Caki2 (cell line): ENCODE measurements at regions not wholly inside any gene's neighbourhood (a gene's known extent, or its start where the extent isn't known, plus 50 kb on each side); places are given as distances from the start of the nearest gene placed in this dataset.
A peak's percentile ranks its signal among the peaks of the same experiment; 100 is the strongest.

Source experiments
- DNase-seq: peaks from one replicate; pipeline ENCODE4 v3.0.0-alpha.2; 2015; ENCODE audit warnings: low read depth
- in situ Hi-C: cut with HindIII; loops from 2 replicates; pipeline ENCODE4 v1.10.0; 2016; ENCODE audit warnings: low sequenced_read_pairs, low pct_unique_long_range_greater_than_20kb, mixed read lengths

DNA sequence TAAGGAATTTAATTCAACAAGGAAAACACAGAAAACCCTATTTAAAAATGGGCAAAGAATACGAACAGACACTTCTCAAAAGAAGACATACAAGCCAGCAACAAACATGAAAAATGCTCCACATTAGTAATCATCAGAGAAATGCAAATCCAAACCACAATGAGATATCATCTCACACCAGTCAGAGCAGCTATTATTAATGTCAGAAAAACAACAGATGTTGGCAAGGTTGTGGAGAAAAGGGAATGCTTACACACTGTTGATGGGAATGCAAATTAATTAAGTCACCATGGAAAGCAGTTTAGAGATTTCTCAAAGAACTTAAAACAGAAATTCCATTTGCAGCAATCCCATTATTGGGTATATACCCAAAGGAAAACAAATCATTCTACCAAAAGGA lies 55.2 kb downstream of the GCC1 start:
- DNase-seq = no peak
- in situ Hi-C loops = no loop called here

DNA sequence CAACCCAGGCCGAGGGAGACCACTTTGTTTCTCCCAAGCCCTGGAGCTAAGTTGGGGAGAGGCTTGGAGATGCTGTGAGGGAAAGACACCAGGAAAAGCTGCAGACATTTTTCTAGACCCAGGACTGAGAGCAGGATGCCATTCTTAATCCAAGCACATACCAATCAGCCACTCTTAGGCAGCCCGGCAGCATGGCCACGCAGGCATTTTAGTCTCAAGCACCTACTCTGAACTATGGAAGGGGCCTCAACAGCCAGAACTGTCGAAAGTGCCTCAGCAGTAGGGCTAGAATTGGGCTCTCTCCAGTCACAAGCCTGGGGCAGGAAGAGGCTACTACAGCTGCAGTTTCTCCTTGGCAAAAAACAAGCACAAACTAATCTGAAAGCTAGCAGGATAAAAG lies 57.8 kb downstream of the GCC1 start:
- in situ Hi-C loops = no loop called here
- no peak for DNase-seq

DNA sequence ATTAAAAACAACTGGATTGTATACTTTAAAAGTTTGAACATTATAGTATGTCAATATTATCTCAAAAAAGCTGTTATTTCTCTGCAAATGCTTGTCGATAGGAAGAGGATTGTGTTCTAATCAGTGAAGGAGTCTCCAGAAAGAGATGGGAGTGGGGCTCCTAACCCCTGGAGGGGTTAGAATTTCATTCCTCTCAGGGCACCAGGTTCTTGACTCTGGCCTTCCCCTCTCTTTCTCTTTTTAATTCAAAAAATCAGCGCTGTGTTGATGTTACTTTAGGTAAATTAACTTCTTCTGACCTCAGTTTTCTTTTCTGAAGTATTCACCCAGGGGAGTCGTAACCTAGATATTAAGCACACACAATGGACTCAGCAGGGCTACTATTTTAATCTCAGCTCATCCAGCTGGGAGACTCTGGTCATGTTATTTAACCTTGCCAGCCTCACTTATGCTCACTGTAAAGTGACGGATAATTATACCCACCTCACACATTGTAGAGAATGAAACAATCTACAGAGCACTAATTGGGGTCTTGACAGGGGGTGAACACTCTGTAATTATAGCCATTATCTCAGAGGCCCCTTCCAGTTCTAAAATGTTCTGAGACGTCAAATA lies 59.4 kb downstream of the GCC1 start:
- in situ Hi-C loops = no loop called here
- no peak for DNase-seq

DNA sequence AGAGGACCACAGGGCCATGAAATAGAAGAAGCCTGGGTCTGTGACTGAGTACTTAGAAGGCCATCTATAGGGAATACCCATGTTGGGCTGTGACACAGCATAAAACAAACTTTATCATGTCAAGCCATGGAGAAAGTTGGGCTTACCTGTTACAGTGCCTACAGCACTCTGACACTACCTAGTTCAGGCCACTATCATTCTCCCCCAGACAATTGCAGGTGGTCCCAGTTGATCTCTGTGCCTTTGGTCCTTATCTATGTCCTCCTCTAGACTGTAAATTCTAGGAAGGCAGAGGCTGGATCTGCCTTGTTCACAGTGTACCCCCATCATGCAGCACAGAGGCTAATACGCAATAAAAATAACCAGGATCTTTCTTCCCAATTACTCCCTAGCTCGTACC lies 69.1 kb downstream of the GCC1 start:
- in situ Hi-C loops = no loop called here
- no peak for DNase-seq

DNA sequence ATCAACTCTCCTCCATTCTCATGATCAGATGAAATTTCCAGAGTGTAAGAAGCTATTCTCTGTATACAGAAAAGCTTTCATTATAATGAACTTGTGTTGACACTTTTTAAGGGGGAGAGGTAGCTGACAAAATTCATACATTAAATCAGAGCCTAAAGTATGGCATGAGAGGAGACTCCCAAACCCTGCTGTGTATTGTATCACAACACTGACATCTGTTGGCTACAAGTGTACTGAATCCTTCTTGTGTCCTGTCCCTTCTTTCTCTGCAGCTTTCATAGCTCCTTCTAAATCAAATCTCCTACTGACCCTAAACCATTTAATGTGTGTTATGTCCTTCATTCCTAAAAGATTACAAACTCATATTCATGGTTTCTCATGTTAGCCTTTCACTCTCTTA lies 70.9 kb downstream of the GCC1 start:
- in situ Hi-C loops = no loop called here
- peak; percentile 1 for DNase-seq

DNA sequence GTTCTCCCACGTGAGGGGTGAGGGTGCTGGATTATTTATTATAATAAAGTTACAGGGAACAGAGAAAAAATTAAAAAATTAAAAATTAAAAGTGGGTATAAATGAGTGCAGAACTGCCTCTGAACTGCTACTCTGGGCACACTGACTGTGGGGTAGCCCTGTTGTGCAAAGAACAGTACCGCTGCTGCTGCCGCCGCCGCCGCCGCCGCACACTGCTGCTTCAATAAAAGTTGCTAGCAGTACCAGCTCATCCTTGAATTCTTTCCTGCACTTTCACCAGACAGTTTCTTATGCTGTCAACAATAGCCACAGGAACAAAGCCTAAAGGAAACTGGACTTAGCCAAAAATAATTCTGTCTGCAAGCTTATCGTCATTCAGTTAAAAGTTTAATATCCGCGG lies 72.1 kb downstream of the GCC1 start:
- in situ Hi-C loops = no loop called here

DNA sequence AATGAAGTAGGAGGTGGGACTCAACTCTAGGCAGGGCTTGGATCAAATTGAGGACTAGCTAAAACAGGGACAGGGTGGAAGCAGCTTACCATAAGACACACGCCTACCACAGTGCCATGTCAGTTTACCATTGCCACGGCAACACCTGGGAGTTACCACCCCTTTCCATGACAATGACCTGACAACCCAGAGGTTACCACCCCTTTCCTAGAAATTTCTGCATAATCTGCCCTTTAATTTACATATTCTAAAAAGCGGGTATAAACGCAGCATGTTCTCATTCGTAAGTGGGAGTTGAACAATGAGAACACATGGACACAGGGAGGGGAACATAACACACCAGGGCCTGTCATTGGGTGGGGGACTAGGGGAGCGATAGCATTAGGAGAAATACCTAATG lies 72.7 kb downstream of the GCC1 start:
- in situ Hi-C loops = no loop called here
- DNase-seq = no peak

More for the DNA sequence above, 72.1 kb downstream of the GCC1 start:
- DNase-seq = no peak

DNA sequence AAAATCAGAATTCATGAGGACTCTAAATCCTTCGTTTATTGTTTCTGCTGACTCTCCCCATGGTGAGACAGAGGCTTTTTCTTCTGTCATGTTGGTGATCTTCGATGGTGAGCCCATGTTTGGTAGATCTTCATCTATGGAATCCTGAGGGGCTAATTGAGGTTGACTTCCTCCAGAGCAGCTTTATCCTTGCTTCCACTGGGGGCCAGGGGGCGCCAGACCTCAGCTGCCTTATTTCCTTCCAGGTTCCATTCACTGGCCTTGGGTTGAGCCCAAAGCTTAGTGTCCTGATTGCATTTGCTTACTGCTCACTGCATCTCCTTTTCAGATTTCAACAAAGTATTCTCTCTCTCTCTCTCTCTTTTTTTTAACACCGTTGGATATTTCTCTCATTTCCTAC lies 80.7 kb downstream of the GCC1 start:
- DNase-seq = no peak
- in situ Hi-C loops = no loop called here

DNA sequence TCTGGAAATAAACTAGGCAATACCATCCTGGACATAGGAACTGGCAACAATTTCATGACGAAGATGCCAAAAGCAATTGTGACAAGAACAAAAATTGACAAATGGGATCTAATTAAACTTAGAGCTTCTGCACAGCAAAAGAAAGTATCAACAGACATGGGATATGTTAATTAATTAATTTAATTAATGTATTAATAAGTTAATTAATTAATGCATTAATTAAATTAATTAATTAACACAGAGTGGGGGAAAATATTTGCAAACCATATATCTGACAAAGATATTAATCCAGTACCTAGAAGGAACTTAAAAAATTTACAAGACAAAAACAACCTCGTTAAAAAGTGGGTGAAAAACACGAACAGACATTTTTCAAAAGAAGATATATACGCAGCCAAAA lies 83.6 kb downstream of the GCC1 start:
- no peak for DNase-seq
- in situ Hi-C loops = no loop called here

DNA sequence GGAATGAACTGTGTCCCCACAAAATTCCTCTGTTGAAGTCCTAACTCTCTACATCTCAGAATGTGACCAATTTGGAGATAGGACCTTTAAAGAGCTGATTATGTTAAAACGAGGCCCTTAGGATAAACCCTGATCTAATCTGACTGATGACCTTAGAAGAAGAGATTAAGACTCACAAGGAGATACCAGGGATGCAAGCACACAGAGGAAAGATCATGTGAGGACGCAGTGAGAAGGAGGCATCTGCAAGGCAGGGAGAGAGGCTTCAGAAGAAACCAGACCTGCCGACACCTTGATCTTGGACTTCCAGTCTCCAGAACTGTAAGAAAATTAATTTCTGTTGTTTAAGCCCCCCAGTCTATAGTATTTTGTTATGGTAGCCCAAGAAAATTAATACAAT lies 94.9 kb upstream of the ZNF800 start:
- in situ Hi-C loops = no loop called here
- no peak for DNase-seq

DNA sequence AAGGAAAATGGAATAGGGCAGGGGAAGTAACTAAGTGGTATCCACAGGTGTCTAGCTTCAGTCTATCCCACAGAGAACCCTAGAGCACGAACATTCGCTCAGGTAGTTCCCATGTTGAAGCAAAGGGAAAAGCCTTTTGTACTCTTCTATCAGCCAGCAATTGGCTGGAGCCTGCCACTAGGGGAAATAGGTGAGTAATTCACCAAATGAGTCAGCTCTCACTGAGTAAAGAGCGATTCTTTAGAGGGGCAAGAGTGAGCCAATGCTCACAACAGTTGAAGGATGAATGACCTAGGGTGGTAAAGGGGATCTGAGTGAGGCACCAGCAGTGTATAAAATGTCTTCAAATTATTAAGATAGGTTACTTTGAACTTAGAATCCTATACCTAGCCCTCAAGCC lies 94.1 kb upstream of the ZNF800 start:
- in situ Hi-C loops = no loop called here
- DNase-seq = no peak

DNA sequence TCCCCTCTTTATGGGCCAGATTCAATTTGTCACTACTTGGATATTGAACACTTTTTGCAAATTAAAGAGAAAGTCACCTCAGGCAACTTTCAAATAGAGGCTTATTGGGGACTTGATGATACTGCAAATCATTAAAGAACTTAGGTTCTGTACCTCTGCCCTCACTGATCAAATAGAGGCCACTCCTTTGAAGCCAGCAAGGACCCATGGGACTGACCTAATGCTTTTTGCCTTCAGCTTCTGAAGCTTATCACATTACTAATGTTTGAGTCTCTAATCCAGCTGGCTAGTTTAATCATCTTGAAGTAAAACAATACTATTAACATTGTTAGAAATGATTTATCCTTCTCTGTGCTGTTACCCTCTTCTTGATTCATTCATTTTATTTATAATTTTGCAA lies 93.0 kb upstream of the ZNF800 start:
- in situ Hi-C loops = no loop called here
- no peak for DNase-seq

DNA sequence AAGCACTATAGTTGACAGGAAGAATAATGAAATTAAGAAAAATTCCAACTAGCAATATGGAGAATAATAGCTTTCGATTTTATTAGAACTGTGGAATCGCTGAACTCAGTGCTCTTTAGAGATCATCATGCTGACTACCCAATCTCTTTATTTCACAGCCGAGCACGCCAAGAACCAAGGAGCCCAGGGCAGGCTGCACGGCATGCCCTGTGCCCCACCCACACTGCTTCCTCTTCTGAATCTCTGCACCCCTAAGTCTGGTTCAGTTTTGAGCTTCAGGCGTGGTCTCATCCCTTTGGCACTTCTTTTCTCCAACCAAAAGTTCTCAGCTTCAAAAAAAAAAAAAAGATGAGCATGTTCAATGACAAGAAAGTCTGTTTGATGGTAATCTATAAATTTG lies 92.4 kb upstream of the ZNF800 start:
- in situ Hi-C loops = no loop called here

DNA sequence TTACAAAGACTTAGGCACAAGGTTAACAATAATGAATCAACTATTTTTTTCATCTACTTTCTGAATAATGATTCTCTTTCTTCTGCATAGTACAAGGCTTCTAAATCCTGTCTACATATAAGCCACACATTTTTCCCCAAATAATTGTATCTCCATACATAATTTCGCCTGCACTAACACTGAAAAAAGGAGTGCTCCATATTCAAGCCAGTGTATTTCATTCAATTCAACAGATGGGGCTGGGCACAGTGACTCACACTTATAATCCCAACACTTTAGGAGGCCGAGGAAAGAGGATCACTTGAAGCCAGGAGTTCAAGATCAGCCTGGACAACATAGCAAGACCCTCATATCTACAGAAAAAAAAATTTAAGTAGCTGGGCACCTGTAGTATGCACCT lies 86.0 kb upstream of the ZNF800 start:
- in situ Hi-C loops = no loop called here

More for the DNA sequence above, 92.4 kb upstream of the ZNF800 start:
- no peak for DNase-seq

DNA sequence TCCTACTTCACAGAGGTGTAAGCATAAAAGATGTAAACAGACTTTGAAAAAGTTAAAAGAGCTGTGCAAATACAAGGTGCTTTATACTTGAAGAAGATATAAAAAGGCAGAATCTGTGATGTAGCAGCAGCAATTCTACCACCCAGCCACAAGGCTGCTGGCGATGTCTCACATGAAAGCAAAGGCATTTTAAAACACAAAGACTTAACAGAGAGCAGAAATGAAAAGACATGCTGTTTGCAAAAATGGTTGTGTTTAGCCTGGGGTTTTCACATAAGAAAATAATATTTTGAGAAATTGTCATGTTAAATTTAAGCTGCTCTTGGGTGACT lies 85.5 kb upstream of the ZNF800 start:
- in situ Hi-C loops = no loop called here
- DNase-seq = no peak

More for the DNA sequence above, 86.0 kb upstream of the ZNF800 start:
- DNase-seq = no peak

DNA sequence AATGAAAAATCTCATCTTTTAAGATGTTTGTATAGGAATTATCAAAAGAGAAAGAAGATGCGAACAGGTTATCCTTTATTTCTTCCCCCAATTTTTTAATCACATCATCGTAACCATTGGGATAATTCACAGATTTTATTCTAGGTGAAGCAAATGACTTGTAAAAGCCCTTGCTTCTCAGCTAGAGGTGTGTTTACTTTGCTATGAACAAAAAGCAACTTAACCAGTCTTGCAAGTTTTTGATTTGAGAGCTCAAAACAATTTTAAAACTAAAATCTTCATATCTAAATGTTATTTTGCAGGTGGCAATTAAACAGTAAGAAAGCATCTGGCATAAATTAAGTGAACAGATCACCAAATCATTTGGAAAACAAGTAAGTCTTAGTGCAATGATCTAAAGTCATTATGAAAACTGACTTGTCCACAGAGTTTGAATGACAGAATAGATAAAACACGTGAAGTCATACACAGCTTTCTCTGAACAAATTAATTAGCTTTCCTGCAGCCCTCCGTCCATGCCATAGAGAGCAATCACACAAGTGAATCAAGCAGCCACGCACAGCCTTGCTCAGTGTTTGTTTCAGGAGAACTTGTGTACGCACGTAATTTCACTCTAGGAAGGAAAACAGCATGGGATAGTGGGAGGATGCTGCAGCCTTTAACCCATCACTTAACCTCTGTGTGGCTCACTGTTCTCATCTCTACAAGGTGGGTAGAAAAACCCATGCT lies 85.0 kb upstream of the ZNF800 start:
- in situ Hi-C loops = no loop called here
- no peak for DNase-seq

DNA sequence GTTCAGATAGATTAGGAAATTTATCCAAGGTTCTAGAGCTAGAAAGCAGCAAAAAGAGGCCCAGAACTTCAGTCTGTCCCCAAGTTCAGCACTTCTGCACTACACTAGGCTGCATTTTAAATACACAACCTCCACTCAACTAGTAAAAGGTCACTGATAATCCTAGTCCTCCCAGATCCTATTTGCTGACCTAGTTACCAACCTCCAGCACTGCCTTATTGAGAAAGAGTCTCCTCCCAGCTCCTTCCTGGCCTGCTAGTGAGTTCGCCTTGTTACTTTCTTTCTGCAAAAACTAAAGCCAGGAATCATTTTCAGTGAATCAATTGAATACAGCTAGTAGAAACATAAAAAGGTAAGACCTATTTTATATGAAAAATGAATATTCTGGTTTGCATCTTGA lies 84.1 kb upstream of the ZNF800 start:
- in situ Hi-C loops = no loop called here

DNA sequence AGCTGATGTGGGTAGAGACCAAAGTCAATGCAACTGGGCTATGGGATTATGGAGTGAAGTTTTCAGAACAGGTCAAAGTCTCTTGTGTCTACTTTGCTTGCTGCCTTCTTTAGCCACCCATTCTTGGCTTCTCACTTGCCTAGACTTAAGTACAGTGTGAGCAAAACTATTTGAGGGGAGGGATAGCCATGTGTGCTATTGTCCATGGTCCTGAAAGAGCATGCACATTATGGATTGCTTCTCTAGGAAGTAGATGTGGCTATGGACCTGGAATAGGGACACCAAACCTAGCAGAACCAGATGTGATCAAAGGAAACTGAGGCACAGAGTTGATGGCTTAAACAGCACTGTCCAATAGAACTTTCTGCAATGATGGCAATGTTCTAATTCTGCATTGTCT lies 81.9 kb upstream of the ZNF800 start:
- DNase-seq = no peak
- in situ Hi-C loops = no loop called here

More for the DNA sequence above, 84.1 kb upstream of the ZNF800 start:
- DNase-seq = no peak

DNA sequence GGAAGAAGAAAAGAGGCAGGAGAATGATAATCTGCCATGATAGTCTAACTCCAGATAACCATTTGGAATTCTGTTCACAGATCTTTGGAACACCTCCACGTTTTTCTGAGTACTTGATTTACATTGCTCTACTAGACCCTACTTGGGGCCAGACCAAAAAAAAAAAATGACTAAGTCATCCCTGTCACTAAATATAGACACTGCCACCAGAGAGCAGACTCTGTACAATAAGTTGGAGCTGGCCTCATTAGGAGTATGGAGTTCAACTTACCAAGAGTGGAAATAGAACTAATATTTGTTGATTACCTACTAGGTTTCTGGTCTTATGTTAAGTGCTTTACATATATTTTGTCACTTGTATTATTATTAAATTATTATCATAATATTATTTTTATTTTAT lies 80.9 kb upstream of the ZNF800 start:
- DNase-seq = no peak
- in situ Hi-C loops = no loop called here

DNA sequence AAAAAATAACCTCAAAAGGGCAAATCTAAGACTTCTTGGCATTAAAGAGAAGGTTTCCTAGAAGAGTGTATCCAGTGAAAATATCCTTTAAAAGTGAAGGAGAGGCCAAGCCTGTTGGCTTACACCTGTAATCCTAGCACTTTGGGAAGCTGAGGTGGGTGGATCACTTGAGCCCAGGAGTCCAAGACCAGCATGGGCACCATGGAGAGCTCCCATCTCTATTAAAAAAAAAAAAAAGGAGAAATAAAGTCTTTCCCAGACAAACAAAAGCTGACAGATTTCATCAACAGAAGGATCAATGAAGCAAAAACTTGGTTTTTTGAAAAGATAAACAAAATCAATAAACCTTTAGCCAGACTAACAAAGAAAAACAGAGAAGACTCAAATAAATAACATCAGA lies 67.6 kb upstream of the ZNF800 start:
- DNase-seq = no peak
- in situ Hi-C loops = no loop called here
